SKM-1 (cell line): ENCODE measurements at regions not wholly inside any gene's neighbourhood (a gene's known extent, or its start where the extent isn't known, plus 50 kb on each side); places are given as distances from the start of the nearest gene placed in this dataset.
"Not testable (repeated sequence)": the region's sequence is repeated elsewhere in the genome, so short reads cannot be mapped to it uniquely, and the experiment has no call there.

Experiments used
- DNase-seq: peaks from one replicate; lab custom pipeline; 2025; ENCODE audit not compliant: unreplicated experiment; lab: John Stamatoyannopoulos, UW

- DNase-seq = no peak
These were observed 342.4 kb downstream of the INSIG2 start for GRCh38 chr2:118430510-118431164.

- no peak for DNase-seq
These were observed 336.9 kb downstream of the INSIG2 start for GRCh38 chr2:118425191-118425590.

GRCh38 chr2:118423776-118424175 lies 335.5 kb downstream of the INSIG2 start:
- DNase-seq = no peak

- no peak for DNase-seq
These were observed 333.4 kb downstream of the INSIG2 start for GRCh38 chr2:118421648-118422047.

- no peak for DNase-seq
These were observed 329.3 kb downstream of the INSIG2 start for GRCh38 chr2:118417406-118418120.

GRCh38 chr2:118415186-118415585 lies 326.9 kb downstream of the INSIG2 start:
- not testable (repeated sequence) for DNase-seq

- no peak for DNase-seq
These were observed 315.6 kb downstream of the INSIG2 start for GRCh38 chr2:118403658-118404451.

- no peak for DNase-seq
These were observed 300.5 kb downstream of the INSIG2 start for GRCh38 chr2:118388771-118389170.

- DNase-seq = no peak
These were observed 299.2 kb downstream of the INSIG2 start for GRCh38 chr2:118387509-118387908.

- DNase-seq = no peak
These were observed 298.5 kb downstream of the INSIG2 start for GRCh38 chr2:118386641-118387302.

GRCh38 chr2:118380915-118381653 lies 292.8 kb downstream of the INSIG2 start:
- no peak for DNase-seq

- no peak for DNase-seq
These were observed 287.7 kb downstream of the INSIG2 start for GRCh38 chr2:118375907-118376485.

- DNase-seq = no peak
These were observed 286.9 kb downstream of the INSIG2 start for GRCh38 chr2:118374974-118375755.

- DNase-seq = no peak
These were observed 284.9 kb downstream of the INSIG2 start for GRCh38 chr2:118372886-118373830.

- peak; percentile 24 for DNase-seq
These were observed 283.2 kb downstream of the INSIG2 start for GRCh38 chr2:118371515-118371914.

- DNase-seq = not testable (repeated sequence)
These were observed 281.2 kb downstream of the INSIG2 start for GRCh38 chr2:118369521-118369920.

- no peak for DNase-seq
These were observed 275.3 kb downstream of the INSIG2 start for GRCh38 chr2:118363604-118364003.

GRCh38 chr2:118356051-118356450 lies 267.8 kb downstream of the INSIG2 start:
- DNase-seq = no peak
